Psoas muscle (tissue), 7 donors: ENCODE measurements at regions not wholly inside any gene's neighbourhood (a gene's known extent, or its start where the extent isn't known, plus 50 kb on each side); places are given as distances from the start of the nearest gene placed in this dataset.

Source experiments
- ATAC-seq, 4 donors: fragments of 200-7000 bp; cut with Tn5 transposase; one replicate each; pipeline ENCODE4 v1.9.1; 2020; ENCODE audit warnings: moderate library complexity in 3 of 4, mild to moderate bottlenecking in 2 of 4
- DNase-seq, 2 donors: peaks; one replicate each; pipeline ENCODE4 v3.0.0-alpha.2; 2020
- H3K27ac ChIP-seq: fragments of 200-600 bp; one replicate; pipeline ENCODE4 v1.8.0; 2022
- H3K27me3 ChIP-seq, 3 donors: fragments of 200-600 bp in 1 of 3; one replicate each; pipeline versions ENCODE4 v1.6.1 to v1.8.0; 2013 to 2022; ENCODE audit warnings: low read length in 2 of 3, mild to moderate bottlenecking in 2 of 3, moderate library complexity in 1 of 3; ENCODE audit not compliant: insufficient read depth in 3 of 3
- H3K36me3 ChIP-seq, 2 donors: fragments of 200-600 bp in 1 of 2; one replicate each; pipeline versions ENCODE4 v1.6.1 to v1.8.0; 2013 to 2022; ENCODE audit warnings: low read depth in 1 of 2, mild to moderate bottlenecking in 1 of 2, moderate library complexity in 1 of 2; ENCODE audit not compliant: insufficient read depth in 1 of 2
- H3K4me1 ChIP-seq: fragments of 200-600 bp; one replicate; pipeline ENCODE4 v1.8.0; 2022
- H3K4me3 ChIP-seq: fragments of 200-600 bp; one replicate; pipeline ENCODE4 v1.8.0; 2022; ENCODE audit warnings: mild to moderate bottlenecking
- H3K9me3 ChIP-seq: fragments of 200-600 bp; one replicate; pipeline ENCODE4 v1.8.0; 2022
- CTCF ChIP-seq: fragments of 200-600 bp; IDR thresholded peaks from one replicate; pipeline ENCODE4 v1.8.0; 2022; ENCODE audit warnings: antibody characterized with exemption
- WGBS, 3 donors: extraction: QIAGEN DNeasy Blood & Tissue Kit; methylation state at CpG; one replicate each; pipeline versions ENCODE4 v1.1.6 to v1.1.7; 2013; 5-methylcytosine and 5-hydroxymethylcytosine counted together
- intact Hi-C, 2 donors: fragments of 100-400 bp; cut with DNase I; formaldehyde crosslinking; loops; one replicate each; pipeline versions ENCODE4 v1.11.0 to v1.14.2; 2022
- donor health status: healthy with polysubstance abuse.
- donor health status: DM: no; HTN: no; CAD: no; lungs with moderate emphysema.
- donor health status: Bipolar disorder and iron deficiency.
- donor health status: healthy.
- donor health status: DM: yes; HTN: yes; CAD: no.
- donor health status: DM: no; HTN: no; CAD: no.
- donor health status: DM: yes; HTN: yes; CAD: no.

GRCh38 chr5:117856713-117857112 is 1131.6 kb downstream of the DTWD2 start:
- H3K36me3 ChIP-seq: no peaks in the 10 kb centered on the region
- no peaks in the 10 kb centered on the region for H3K27me3 ChIP-seq
- H3K4me1 ChIP-seq: no peaks in the 10 kb centered on the region
- H3K9me3 ChIP-seq: no peaks in the 10 kb centered on the region
- 90 to 92% (median 92%) methylated on average over 4 of the region's 4 CpGs for WGBS, 3 donors
- intact Hi-C loops: no loop called here
- ATAC-seq (no peak), DNase-seq (no peak)
- H3K4me3 ChIP-seq: no peak overlapping the region
- H3K27ac ChIP-seq: no peak overlapping the region
- no peak for TF ChIP-seq CTCF

- Histone ChIP-seq H3K9me3 (peaks cover 6% of the 10 kb centered on the region), H3K4me1 (no peaks in the 10 kb centered on the region), H3K27ac (no peak overlapping the region), H3K27me3 (no peaks in the 10 kb centered on the region), H3K36me3 (no peaks in the 10 kb centered on the region), H3K4me3 (no peak overlapping the region)
- DNase-seq: no peak
- WGBS, 3 donors: 72 to 86% (median 82%) methylated on average over 4 of the region's 4 CpGs
- intact Hi-C loops: no loop called here
- TF ChIP-seq CTCF: no peak
- no peak for ATAC-seq
Measured at GRCh38 chr5:117837786-117838185, 1150.6 kb downstream of the DTWD2 start.

GRCh38 chr5:117833691-117834090 is 1154.7 kb downstream of the DTWD2 start:
- 63 to 80% (median 75%) methylated on average over 4 of the region's 4 CpGs for WGBS, 3 donors
- H3K36me3 ChIP-seq: no peaks in the 10 kb centered on the region
- no peak overlapping the region for H3K4me3 ChIP-seq
- H3K9me3 ChIP-seq: no peaks in the 10 kb centered on the region
- H3K27me3 ChIP-seq: no peaks in the 10 kb centered on the region
- no peak for ATAC-seq
- H3K4me1 ChIP-seq: no peaks in the 10 kb centered on the region
- H3K27ac ChIP-seq: no peak overlapping the region
- no peak for DNase-seq
- TF ChIP-seq CTCF: no peak
- intact Hi-C loops: no loop called here

GRCh38 chr5:117829646-117830045 is 1158.7 kb downstream of the DTWD2 start:
- TF ChIP-seq CTCF: no peak
- WGBS, 3 donors: 73 to 87% (median 83%) methylated on average over 3 of the region's 3 CpGs
- intact Hi-C loops: no loop called here

GRCh38 chr5:117813850-117814249 is 1174.5 kb downstream of the DTWD2 start:
- no peak for TF ChIP-seq CTCF
- 83 to 95% (median 90%) methylated on average over 2 of the region's 2 CpGs for WGBS, 3 donors
- Histone ChIP-seq H3K4me3 (no peak overlapping the region), H3K9me3 (no peaks in the 10 kb centered on the region), H3K27me3 (no peaks in the 10 kb centered on the region), H3K4me1 (no peaks in the 10 kb centered on the region), H3K27ac (no peak overlapping the region), H3K36me3 (no peaks in the 10 kb centered on the region)
- DNase-seq: no peak
- intact Hi-C loops: no loop called here
- ATAC-seq: no peak

More at GRCh38 chr5:117829646-117830045, 1158.7 kb downstream of the DTWD2 start:
- H3K27ac ChIP-seq: no peak overlapping the region
- no peaks in the 10 kb centered on the region for H3K27me3 ChIP-seq
- peaks cover 11% of the 10 kb centered on the region for H3K9me3 ChIP-seq
- DNase-seq (no peak), ATAC-seq (no peak)
- no peak overlapping the region for H3K4me3 ChIP-seq
- no peaks in the 10 kb centered on the region for H3K4me1 ChIP-seq
- no peaks in the 10 kb centered on the region for H3K36me3 ChIP-seq
